Smooth muscle cell (in vitro differentiated cells): ENCODE measurements at regions not wholly inside any gene's neighbourhood (a gene's known extent, or its start where the extent isn't known, plus 50 kb on each side); places are given as distances from the start of the nearest gene placed in this dataset.
A peak's percentile ranks its signal among the peaks of the same experiment; 100 is the strongest.

ENCODE experiments used
- DNase-seq: peaks from one replicate; lab custom pipeline; 2025; ENCODE audit not compliant: unreplicated experiment; lab: John Stamatoyannopoulos, UW
- H2AFZ ChIP-seq: fragments of 200-600 bp; sonication (generic); 2 replicates; pipeline ENCODE4 v1.6.0; 2016; ENCODE audit warnings: antibody characterized with exemption, low read depth, mild to moderate bottlenecking
- H3F3A ChIP-seq: fragments of 200-600 bp; sonication (generic); 2 replicates; pipeline ENCODE4 v1.6.0; 2017; ENCODE audit warnings: antibody characterized with exemption, low read depth
- H3K27ac ChIP-seq: fragments of 200-600 bp; sonication (generic); 2 replicates; pipeline ENCODE4 v1.5.1; 2016; ENCODE audit warnings: low read depth, mild to moderate bottlenecking
- H3K27me3 ChIP-seq: fragments of 200-600 bp; sonication (generic); 2 replicates; pipeline ENCODE4 v1.6.1; 2016; ENCODE audit warnings: low read depth, mild to moderate bottlenecking
- H3K36me3 ChIP-seq: fragments of 200-600 bp; sonication (generic); 2 replicates; pipeline ENCODE4 v1.5.1; 2016; ENCODE audit warnings: low read depth
- H3K4me1 ChIP-seq: fragments of 200-600 bp; sonication (generic); 2 replicates; pipeline ENCODE4 v1.5.1; 2016; ENCODE audit warnings: low read depth
- H3K4me2 ChIP-seq: fragments of 200-600 bp; sonication (generic); 2 replicates; pipeline ENCODE4 v1.6.0; 2016; ENCODE audit warnings: mild to moderate bottlenecking
- H3K4me3 ChIP-seq: fragments of 200-600 bp; sonication (generic); 2 replicates; pipeline ENCODE4 v1.5.1; 2016; ENCODE audit warnings: mild to moderate bottlenecking
- H3K79me2 ChIP-seq: fragments of 200-600 bp; sonication (generic); 2 replicates; pipeline ENCODE4 v1.6.0; 2016; ENCODE audit warnings: low read depth, mild to moderate bottlenecking
- H3K9ac ChIP-seq: fragments of 200-600 bp; sonication (generic); 2 replicates; pipeline ENCODE4 v1.6.0; 2016; ENCODE audit warnings: low read depth
- H3K9me3 ChIP-seq: fragments of 200-600 bp; sonication (generic); replicated peaks from 2 replicates; pipeline ENCODE4 v1.5.1; 2016; ENCODE audit warnings: low read depth
- H4K20me1 ChIP-seq: fragments of 200-600 bp; sonication (generic); 2 replicates; pipeline ENCODE4 v1.6.0; 2016; ENCODE audit warnings: low read depth
- WGBS: methylation state at CpG from one replicate; pipeline ENCODE4 v1.1.7; 2016; ENCODE audit warnings: low lambda C conversion rate; 5-methylcytosine and 5-hydroxymethylcytosine counted together
- TF ChIP-seq, protein P1 (sequence below): fragments of 200-600 bp; sonication (generic); IDR thresholded peaks from 2 replicates; pipeline ENCODE4 v1.5.1; 2017; ENCODE audit warnings: borderline replicate concordance, mild to moderate bottlenecking, antibody characterized with exemption; ENCODE audit not compliant: insufficient read depth, poor library complexity, severe bottlenecking

DNA sequence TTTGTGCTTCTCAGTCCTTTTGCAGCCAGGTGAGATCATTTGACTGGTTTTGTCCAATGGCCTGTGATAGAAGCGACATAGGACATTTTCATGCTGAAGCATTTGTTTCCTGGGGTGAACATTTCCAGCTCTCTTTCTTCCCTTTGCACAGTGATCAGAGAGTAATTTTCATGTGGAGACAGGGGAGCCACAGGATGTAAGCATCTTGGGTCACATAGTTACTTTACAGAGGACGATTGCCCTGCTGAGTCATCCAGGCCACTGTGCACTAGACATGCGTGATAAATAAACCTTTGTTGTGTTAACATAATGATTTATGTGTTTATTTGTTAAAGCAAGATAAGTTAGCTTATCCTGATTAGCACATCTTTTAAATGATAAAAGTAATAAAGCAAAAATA, 263.5 kb upstream of the CCDC179 start:
- Histone ChIP-seq H3K79me2 (no peaks in the 10 kb centered on the region), H3K9ac (no peak overlapping the region), H3K36me3 (no peaks in the 10 kb centered on the region), H3K4me2 (peak overlapping the region; percentile 25), H3K27me3 (no peaks in the 10 kb centered on the region), H3K9me3 (no peaks in the 10 kb centered on the region), H2AFZ (peak overlapping the region; percentile 50), H3K4me1 (no peaks in the 10 kb centered on the region), H3K27ac (peak overlapping the region; percentile 46), H3F3A (no peaks in the 10 kb centered on the region), H4K20me1 (no peaks in the 10 kb centered on the region), H3K4me3 (no peak overlapping the region)
- DNase-seq, result no peak
- 36% methylated on average over 3 of the region's 3 CpGs for WGBS
- TF ChIP-seq, protein P1, sequence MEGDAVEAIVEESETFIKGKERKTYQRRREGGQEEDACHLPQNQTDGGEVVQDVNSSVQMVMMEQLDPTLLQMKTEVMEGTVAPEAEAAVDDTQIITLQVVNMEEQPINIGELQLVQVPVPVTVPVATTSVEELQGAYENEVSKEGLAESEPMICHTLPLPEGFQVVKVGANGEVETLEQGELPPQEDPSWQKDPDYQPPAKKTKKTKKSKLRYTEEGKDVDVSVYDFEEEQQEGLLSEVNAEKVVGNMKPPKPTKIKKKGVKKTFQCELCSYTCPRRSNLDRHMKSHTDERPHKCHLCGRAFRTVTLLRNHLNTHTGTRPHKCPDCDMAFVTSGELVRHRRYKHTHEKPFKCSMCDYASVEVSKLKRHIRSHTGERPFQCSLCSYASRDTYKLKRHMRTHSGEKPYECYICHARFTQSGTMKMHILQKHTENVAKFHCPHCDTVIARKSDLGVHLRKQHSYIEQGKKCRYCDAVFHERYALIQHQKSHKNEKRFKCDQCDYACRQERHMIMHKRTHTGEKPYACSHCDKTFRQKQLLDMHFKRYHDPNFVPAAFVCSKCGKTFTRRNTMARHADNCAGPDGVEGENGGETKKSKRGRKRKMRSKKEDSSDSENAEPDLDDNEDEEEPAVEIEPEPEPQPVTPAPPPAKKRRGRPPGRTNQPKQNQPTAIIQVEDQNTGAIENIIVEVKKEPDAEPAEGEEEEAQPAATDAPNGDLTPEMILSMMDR, result no peak

DNA sequence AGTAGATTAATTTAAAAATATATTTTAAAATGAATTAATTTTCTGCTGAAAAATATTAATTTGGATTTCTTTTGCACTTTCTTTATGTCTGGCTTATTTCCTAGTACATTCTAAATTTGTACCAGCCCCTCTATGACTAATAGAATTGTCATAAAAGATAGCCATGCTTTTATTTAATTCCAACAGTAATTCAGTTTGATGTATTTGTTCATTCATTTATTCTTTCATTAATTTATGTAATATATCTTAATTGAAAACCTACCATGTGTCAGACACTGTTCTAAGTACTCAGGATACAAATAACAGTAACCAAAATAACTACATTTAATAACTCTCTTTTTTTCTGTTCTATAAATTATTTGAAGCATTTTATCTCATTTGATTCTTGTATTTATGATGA, 264.0 kb upstream of the CCDC179 start:
- TF ChIP-seq, protein P1, result no peak
- no peaks in the 10 kb centered on the region for H3K4me1 ChIP-seq
- no peaks in the 10 kb centered on the region for H3F3A ChIP-seq
- no peaks in the 10 kb centered on the region for H3K79me2 ChIP-seq
- H3K4me3 ChIP-seq, result no peak overlapping the region
- no peak overlapping the region for H3K4me2 ChIP-seq
- no peak for DNase-seq
- H3K27ac ChIP-seq, result peak overlapping the region; percentile 52
- H3K9ac ChIP-seq, result no peak overlapping the region
- H2AFZ ChIP-seq, result peak overlapping the region; percentile 31
- no peaks in the 10 kb centered on the region for H3K27me3 ChIP-seq
- H3K9me3 ChIP-seq, result no peaks in the 10 kb centered on the region
- no peaks in the 10 kb centered on the region for H4K20me1 ChIP-seq
- H3K36me3 ChIP-seq, result no peaks in the 10 kb centered on the region

DNA sequence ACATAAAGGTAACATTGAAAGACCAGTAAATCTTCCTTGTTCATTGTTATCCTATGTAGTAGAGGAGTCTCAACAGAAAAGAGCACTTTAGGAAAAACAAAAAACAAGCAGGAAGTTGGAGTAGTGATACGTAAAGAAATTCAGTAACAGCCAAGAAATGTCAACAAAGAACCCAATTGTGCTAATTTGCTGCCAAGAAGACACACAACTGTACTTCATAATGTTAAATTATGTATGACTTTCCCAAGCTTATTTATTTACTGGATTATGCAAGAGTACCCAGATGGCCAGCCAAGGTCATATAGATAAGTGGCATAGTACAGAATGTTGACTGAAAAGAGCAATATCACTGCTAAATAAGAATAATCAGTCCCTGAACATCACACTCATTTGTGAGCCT, 264.7 kb upstream of the CCDC179 start:
- peak overlapping the region; percentile 31 for H2AFZ ChIP-seq
- no peak overlapping the region for H3K4me3 ChIP-seq
- H3K27ac ChIP-seq, result peak overlapping the region; percentile 52
- no peaks in the 10 kb centered on the region for H3K36me3 ChIP-seq
- DNase-seq, result no peak
- H3K4me1 ChIP-seq, result no peaks in the 10 kb centered on the region
- no peaks in the 10 kb centered on the region for H3F3A ChIP-seq
- no peaks in the 10 kb centered on the region for H3K79me2 ChIP-seq
- no peak overlapping the region for H3K4me2 ChIP-seq
- H3K9ac ChIP-seq, result no peak overlapping the region
- 38% methylated on average over 1 of the region's 1 CpG for WGBS
- TF ChIP-seq, protein P1, result no peak
- no peaks in the 10 kb centered on the region for H4K20me1 ChIP-seq
- no peaks in the 10 kb centered on the region for H3K27me3 ChIP-seq
- no peaks in the 10 kb centered on the region for H3K9me3 ChIP-seq

DNA sequence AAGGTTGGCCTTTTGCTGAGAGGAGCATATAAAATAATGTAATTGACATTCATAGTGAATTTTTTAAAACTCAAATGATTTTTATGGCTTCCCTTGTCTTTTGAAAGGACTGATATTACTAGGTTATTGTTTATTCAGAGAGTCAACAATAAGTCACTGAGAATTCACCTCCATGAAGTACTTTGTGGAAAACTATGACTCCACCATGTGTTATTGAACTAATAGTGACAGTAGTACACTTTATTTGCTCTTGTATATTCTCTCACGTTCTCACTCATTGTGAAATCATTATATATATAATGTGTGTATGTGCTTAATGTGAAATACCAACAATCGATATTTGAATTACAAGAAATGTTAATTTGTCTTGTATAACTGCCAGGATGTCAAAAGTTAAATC, 267.4 kb upstream of the CCDC179 start:
- Histone ChIP-seq H3K4me2 (no peak overlapping the region), H3K27me3 (no peaks in the 10 kb centered on the region), H3K9me3 (no peaks in the 10 kb centered on the region), H4K20me1 (no peaks in the 10 kb centered on the region), H3F3A (no peaks in the 10 kb centered on the region), H3K4me3 (no peak overlapping the region), H3K27ac (no peak overlapping the region), H3K9ac (no peak overlapping the region), H3K79me2 (no peaks in the 10 kb centered on the region), H3K4me1 (no peaks in the 10 kb centered on the region), H3K36me3 (no peaks in the 10 kb centered on the region), H2AFZ (no peak overlapping the region)
- TF ChIP-seq, protein P1, result no peak
- 87% methylated on average over 2 of the region's 2 CpGs for WGBS
- DNase-seq, result no peak
